GM19455 (cell line): ENCODE measurements at regions not wholly inside any gene's neighbourhood (a gene's known extent, or its start where the extent isn't known, plus 50 kb on each side); places are given as distances from the start of the nearest gene placed in this dataset.
"Not testable (repeated sequence)": the region's sequence is repeated elsewhere in the genome, so short reads cannot be mapped to it uniquely, and the experiment has no call there.

Experiments used
- ATAC-seq: cut with Tn5 transposase; IDR thresholded peaks from one replicate; pipeline ENCODE4 v1.9.1; 2021; ENCODE audit not compliant: unreplicated experiment

DNA sequence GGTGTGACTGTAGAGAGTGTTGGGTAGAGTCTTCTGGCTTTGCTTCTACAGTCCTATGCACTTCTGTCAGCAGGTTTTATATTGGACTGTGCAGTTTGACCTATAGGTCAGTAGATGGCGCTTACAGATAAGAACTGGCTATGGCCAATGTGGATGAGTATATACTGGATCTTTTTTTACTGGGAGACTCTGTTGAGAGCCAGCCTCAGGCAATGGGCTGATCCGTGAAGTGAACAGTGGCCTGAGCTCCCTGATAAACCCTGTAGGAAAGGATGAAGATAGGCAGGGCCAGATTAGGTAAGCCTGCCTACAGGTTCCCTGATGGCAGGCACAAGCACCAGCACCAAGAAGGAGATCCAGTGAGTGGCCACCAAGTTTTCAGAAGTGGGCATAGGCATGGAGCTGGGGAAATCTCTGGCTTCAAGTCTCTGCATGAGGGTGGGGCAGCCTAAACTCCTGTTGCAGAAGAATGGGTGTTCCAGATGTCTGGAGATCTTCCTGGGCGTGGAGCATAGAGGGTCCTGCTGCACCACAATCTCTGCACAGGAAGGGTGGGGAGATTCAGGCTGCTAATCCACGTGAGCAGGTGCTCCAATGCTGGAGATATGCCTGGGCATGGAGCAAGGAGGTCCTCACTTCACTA is 326.0 kb upstream of the SGO1 start:
- peak; percentile 95 for ATAC-seq

DNA sequence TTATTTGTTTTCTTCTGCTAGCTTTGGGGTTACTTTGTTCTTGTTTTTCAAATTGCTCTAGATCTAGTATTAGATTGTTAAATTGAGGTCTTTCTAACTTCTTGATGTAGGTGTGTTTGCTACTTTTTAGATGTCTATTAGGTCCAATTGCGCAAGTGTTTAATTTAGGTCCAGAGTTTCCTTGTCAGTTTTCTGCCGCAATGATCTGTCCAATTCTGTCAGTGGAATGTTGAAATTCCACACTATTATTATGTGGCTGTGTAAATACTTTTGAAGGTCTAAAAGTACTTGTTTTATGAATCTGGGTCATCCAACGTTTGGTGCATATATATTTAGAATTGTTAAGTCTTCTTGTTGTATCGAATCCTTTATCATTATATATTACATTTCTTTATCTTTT is 324.4 kb upstream of the SGO1 start:
- ATAC-seq: no peak

DNA sequence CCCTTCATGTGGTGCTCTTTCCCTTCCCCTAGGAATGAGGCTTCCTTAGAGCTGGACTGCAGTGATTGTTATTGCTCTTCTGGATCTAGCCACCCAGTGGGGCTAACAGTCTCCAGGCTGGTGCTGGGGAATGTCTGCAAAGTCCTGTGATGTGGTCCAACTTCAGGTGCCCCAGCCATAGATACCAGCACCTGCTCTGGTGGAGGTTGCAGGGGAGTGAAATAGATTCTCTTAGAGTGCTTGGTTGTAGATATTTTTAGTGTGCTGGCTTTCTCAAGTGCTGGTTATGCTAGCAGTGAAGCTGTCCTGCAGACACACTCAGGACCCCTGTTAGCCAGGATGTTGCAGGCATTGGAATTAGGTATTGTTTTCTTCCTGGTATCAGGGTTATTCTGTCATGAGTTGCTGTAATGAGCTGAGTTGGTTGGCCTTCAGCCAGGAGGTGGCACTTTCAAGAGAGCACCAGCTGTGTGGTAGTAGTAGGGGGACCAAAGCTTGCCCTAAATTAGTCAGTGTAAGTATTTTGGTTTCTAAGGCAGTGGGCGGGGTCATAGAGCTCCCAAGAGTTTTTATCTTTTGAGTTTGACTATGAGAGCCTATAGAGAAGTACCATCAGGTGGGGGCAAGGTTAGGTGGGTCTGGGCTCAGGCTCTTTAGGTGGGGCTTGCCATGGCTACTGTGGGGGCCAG is 317.5 kb upstream of the SGO1 start:
- ATAC-seq: no peak

DNA sequence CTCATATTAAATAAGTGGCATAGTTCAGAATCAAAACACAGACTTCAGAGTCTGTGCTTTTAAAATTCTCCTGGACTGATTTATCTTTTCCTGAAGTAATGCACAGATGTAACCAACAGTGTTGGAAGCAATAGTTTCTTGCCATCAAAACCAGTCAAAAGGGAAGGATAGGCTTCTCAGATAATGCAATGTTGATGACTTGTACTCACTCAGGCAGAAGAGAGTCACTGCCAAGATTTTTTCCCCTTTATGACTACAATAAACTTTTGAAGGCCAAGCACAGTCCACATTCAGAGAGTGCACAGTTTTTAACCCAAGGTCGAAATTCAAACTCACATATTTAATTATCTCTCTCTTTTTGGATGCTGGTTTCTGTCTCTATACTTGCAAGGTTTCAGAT is 305.0 kb upstream of the SGO1 start:
- no peak for ATAC-seq

DNA sequence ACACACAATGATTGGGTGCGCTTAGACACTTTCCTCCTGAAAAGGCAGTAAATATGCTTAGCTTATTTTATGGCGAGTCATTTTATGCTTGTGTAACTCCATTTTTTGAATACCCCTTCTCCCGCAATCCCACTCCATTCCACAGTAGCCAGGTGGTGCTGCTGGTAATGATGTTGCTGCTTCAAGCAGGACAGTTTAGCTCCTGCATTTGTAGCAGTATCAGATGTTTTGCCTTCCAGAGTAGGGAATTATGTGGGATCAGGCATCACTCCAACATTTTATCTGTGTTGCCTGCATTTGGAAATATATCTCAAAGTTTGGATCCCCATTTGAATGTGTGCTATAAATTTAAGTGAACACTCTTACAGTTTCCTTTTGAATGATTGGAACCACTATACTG is 302.1 kb upstream of the SGO1 start:
- ATAC-seq: no peak

DNA sequence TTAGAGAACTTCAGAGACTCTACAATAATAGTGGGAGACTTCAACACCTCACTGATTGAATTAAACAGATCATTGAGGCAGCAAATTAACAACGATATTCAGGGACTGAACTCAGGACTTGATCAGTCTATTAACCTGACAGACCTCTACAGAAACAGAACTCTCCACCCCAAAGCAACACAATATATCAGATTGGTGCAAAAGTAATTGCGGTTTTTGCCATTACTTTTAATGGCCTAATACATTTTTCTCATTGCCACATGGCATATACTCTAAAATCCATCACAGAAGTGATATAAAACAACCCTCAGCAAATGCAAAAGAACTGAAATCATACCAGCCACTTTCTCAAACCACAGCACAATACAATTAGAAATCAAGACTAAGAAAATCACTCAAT is 298.1 kb upstream of the SGO1 start:
- ATAC-seq: no peak

DNA sequence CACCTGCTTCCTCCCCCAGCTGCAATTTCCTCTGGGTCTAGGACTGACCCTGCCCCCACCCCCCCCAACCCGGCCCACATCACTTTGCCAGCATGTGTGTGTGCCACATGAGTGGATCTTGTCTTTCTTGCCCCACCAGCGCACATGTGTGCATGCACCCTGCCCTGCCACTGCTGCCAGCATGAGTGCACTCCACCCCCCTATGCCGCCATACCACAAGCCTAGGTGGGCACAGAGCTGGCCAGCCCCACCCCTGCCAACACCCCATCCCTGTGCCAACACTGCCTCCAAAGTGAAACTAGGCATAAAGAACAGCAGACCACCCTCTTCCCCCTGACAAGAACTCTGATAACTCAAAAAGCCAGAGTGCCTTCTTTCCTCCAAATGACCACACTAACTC is 296.3 kb upstream of the SGO1 start:
- ATAC-seq: no peak

DNA sequence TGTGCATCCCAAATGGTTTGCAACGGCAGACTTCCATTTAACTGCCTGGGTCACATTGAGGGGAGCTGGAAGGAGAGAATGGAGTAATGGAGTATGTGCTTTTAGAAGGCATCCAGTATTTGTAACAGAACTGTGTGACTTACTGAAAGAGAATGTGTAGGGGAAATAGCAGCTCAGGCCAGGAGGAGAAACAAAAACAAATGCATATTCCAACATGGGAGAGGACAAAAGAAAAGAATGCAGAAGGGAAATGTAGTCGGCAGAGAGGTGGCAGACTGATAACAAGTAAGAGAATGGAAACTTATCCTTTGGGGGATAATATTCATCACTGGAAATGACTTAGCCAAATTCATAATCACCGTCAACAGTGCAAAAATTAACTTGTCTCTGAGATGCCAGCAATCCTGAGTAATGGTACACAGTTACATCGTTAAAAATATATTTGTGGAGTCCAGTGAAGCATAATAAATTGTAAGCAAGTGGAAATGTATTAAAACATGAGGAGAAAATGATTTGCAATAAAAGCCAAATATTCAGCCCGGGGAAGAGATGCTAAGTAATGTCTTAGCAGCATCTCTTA is 294.9 kb upstream of the SGO1 start:
- no peak for ATAC-seq

DNA sequence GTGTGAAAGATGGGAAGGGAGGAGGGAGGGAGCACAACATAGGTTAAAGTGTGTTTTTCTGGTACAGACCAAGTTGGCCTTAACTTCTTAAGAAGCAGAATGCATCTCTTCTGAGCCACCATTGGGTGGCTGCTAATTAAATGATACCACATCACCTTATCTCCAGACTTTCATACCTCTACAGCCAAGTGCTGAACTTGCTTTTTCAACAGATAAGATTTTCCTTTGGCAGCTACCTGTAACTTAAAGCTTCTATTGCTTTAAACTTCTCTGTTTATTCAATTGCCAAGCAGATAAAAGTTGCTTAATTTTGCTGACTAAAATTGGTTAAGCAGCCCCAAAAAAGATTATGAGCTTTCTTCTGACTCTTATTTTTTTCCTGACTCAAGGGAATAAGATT is 292.4 kb upstream of the SGO1 start:
- no peak for ATAC-seq

DNA sequence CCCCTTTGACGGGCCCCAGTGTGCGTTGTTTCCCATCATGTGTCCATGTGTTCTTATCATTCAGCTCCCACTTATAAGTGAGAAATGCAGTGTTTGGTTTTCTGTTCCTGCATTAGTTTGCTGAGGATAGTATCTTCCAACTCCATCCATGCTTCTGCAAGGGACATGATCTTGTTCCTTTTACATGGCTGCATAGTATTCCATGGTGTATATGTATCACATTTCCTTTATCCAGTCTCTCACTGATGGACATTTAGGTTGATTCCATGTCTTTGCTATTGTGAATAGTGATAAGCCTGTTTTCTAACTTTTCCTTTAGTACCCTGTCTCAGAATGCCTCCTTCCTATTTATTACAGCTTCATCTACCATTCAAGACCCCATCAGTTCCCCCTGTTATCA is 278.2 kb upstream of the SGO1 start:
- ATAC-seq: not testable (repeated sequence)

DNA sequence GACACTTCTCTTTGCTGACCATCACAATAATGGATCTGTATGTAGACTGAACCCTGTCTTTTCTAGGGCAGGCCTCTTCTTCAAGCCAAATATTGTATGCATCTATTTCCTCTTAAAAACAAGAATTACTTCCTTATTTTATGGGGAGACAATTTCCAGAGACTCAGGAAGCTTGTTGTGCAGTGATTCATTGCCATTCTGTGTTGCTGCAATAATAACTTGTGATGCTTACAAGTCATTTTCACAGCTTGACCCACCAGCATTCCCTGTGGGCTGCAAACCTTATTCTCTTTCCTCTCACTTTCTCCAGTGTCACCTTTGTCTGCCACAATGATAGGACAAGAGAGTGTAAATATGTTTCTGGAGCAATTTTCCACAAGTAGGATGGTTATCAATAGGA is 276.7 kb upstream of the SGO1 start:
- no peak for ATAC-seq

DNA sequence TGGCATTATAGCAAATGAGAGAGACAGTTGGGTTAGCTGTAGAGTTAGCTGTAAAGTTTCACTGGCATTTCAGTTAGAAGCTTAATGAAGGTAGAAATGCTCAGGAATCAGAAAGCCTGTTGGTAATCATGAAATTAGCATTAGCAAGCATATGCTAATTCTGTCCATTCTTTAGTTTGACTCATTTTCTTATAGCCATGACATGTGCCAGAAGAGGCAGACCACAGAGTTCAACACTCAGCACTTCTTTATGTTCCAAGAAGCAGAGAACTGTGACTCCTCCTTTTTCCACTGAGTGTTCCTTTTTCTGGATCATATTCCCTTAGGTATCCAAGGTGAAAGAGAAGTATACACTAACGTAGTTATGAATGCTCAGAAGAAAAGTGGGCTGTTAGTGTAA is 276.2 kb upstream of the SGO1 start:
- no peak for ATAC-seq

DNA sequence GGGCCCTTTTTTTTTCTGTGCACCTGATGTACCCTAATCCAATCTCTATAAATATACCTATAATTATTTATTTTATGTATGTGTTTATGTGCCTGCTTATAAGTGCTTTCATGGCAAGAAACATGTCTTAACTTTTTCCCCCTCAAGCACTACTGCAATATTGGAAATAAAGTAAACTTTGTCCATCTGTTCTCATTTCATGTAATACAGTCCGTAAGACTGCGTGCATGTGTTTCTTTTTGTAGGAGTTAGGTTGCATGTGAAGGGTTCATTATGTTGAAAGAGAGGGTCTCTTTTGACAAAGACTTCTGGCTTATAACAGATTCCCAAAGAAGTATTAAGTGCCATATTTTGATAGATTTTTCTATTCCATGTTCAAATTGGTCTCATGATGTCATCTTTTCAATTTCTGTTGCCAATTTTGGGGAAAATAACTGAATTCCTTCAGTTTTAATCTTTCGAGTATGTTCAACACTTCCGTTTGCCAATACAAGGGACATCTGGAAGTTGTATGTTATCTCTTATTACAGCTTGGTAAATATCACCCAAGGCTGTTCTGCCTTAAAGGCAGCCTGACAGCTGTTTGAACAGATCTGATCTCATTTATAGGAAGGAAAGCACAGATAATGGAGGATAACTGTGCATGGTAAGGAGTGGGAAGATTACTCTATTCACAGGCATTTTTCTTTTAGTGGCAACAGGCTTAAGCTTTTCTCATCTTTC is 273.1 kb upstream of the SGO1 start:
- no peak for ATAC-seq

DNA sequence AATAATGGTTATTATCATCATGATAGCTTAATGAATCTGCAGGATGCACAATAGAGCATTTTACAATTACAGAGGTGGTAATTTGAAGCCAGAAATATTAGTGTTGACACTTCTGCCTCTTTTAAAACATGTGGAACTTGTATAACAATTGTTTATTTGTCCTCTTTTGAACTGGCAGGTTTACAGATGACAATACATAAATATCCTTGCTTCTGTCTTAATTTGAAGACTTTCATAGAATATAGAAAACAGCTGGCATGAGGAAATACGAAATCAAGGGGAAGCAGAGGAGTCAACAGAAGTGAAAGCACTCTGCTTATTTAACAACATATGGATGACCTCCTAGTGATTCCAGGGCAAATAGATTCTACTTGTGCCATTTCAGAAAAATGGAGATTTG is 270.5 kb upstream of the SGO1 start:
- no peak for ATAC-seq

DNA sequence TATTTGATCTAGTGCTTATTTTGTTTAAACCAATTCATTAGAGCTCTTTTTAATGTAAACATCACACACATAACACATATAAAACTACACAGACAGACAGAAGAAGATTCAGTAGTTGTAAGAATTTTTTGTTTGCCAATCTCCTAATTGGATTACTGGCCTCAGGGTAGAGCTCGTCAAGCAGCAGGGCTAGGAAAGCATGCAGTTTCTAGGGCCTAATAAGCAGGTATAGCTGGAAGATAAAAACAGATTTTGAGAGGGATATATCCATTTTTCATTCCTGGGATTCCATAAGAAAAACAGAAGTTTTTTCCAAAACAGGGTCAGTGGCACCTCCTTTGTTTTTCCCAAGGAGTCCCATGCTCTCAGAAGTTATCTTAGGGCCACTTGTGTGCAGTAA is 265.2 kb upstream of the SGO1 start:
- no peak for ATAC-seq

DNA sequence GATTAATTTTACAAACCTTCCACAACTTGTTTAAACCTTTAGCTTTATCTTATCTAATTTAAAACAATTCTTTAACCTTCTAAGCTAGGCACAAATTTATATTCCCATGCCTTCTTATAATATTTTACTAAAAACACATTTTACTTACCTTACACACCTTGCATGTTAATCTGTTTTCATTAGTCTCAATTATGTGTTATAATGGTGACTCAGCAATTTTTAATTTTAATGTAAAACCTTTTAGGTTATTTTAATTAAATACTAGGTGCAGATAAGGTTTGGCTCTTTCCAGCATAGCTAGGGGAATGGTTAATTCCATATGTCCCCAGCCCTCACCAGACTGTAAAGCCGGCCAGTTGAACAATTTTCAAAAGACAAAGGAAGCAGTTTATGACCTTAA is 264.6 kb upstream of the SGO1 start:
- ATAC-seq: no peak

DNA sequence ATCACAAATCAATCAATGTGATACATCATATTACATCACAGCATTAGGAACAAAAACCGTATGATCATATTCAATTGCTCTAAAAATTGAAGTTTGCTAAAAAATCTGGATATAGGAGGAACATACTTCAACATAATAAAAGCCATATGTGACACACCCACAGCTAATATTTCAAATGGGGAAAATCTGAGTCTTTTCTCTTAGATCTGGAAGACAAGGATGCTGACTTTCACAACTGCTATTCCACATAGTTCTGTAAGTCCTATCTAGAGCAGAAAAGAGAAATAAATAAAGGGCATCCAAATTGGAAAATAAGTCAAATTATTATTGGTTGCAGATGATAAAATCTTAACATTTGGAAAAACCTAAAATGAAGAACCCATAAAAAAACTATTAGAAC is 256.8 kb upstream of the SGO1 start:
- ATAC-seq: no peak

DNA sequence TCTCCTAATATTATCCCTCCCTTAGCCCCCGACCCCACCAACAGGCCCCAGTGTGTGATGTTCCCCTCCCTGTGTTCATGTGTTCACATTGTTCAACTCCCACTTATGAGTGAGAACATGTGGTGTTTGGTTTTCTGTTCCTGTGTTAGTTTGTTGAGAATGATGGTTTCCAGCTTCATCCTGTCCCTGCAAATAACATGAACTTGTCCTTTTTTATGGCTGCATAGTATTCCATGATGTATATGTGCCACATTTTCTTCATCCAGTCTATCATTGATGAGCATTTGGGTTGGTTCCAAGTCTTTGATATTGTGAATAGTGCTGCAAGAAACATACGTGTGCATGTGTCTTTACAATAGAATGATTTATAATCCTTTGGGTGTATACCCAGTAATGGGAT is 241.3 kb upstream of the SGO1 start:
- not testable (repeated sequence) for ATAC-seq

DNA sequence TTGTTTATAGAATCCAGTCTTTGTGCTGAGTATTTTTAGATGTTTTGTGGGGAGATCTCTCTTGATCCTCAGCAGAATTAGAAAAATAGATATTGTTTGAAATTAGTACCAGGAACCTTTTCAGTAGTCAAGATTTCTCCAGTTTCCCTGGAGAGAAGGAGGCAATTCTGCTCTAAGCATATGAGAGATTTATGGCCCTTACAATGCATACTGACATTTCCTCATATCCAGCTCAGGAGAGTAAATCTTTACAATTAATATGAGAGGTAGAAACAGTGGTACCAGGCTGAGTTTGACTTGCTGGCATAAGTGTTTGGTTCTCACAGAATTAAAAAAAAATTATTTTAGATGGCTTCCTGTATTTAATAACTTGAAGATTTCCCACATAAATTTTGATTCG is 239.1 kb upstream of the SGO1 start:
- no peak for ATAC-seq

DNA sequence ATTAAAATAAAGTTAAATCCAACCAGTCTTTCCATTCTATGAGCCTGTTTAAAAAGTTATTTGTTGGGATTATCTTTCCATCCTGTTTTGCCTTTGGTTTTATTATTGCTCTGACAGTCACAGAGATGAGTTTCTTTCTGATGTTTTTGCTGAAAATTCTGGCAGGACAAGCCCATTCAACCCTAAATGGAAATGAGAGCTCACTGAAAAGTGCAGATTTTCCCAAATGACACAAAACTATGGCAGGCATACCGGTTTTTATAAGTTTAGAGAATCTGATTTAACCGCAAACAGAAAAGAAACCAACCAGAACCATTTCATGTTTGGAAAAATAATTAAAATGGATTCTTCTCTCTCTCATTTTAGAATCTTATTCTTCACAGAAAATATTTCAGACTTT is 238.1 kb upstream of the SGO1 start:
- no peak for ATAC-seq

DNA sequence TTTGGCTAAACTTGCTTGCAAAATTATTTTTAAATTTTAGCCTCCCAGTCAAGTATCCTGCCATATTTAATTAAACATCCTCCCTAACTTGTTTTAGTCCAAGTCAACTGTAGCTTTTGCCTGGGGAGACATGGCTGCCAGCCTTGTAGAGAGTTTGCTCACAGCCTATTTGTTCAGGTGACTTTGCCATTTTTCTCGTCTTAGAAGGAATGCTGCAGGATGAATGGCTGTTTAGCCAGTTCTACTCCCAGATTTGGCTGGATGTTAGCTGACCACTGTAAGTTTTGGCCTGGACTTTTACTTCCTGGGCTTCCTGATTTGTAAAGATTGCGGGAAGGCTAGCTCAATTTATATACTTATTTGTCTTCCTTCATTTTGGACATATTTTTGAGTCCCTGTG is 236.4 kb upstream of the SGO1 start:
- no peak for ATAC-seq
